ENCODE measurements at regions not wholly inside any gene's neighbourhood (a gene's known extent, or its start where the extent isn't known, plus 50 kb on each side); places are given as distances from the start of the nearest gene placed in this dataset.

GRCh38 chr6:6471276-6471675 lies 117.2 kb upstream of the LY86 start:
- TF ChIP-seq EZH2 (IDR thresholded peaks at IDR 0.05; ENCODE audit: borderline replicate concordance, low read length) (no peak), CTCF (conservative IDR thresholded peaks at IDR 0.05 in 1 of 2, IDR thresholded peaks at IDR 0.05 in 1 of 2; ENCODE audit: extremely low read depth in 1 of 2, insufficient read depth in 1 of 2, low read depth in 1 of 2, low read length in 2 of 2) (no peak)
